NCI-H748 (cell line): ENCODE measurements at regions not wholly inside any gene's neighbourhood (a gene's known extent, or its start where the extent isn't known, plus 50 kb on each side); places are given as distances from the start of the nearest gene placed in this dataset.
"Not testable (repeated sequence)": the region's sequence is repeated elsewhere in the genome, so short reads cannot be mapped to it uniquely, and the experiment has no call there.

ENCODE experiments used
- DNase-seq: peaks from one replicate; lab custom pipeline; 2025; ENCODE audit not compliant: unreplicated experiment; lab: John Stamatoyannopoulos, UW

DNA sequence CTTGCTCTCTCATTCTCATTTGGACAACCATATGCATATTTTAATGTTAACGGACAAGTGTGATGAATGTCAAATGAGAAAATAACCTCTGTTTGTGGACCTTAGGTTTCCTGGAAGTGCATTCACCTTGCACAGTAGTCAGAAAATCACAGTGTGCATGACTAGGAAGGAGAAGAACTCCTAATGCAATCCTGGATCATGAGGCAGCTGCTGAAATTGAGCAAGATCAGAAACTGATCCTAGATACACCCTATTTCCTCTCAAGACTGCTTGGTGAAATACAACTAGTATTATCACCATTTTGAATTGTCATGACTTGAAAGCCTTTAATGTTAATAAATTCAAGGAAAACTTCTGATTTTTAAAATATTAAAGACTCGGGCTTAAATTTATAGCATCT, 1148.9 kb downstream of the STIM2 start:
- no peak for DNase-seq

DNA sequence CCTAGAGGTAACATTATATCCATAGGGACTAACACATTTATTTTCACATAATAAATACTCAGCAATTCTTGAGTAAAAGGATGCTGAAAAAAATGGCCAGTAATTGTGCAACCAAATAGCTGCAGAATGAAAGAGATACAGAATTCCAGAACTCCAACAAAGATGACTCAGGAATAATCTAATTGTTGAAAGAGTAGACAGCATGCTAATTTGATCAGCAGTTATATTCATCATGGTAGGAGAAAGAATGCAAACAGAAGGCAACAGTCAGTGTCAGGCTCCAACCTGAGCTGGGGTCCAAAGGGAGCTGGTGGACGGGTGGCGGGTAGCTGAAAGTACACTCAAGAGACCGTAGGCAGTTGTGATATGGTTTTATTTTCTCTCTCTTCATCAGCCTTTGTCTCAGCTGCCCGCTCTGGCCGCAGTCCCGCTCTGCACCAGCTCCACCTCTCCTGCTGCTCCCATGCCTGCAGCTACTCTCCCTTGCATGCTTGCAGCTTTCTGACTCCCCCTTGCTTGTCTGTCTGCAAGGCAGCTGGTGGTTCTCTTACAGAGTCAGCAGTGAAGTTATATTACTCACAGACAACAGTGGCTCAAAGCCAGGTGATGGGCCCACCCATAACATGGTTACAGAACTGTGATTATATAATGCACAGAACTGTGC, 1150.1 kb downstream of the STIM2 start:
- DNase-seq = no peak

DNA sequence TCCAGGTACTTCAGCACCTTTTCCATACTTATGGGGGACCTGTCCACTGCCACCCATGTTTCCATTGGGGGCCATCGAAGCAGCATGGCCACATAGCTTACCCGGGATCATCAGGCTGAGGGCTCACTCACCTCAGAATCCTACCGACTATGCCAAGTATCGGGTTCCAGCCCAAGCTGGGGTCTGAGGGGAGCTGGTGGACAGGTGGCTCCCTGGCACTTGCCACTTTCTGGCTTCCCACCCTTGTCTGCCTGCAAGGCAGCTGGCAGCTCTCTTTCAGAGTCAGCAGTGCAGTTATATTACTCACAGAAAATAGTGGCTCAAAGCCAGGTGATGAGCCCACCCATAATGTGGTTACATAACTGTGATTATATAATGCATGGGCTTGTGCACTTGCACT, 1153.8 kb downstream of the STIM2 start:
- DNase-seq = peak; percentile 6

DNA sequence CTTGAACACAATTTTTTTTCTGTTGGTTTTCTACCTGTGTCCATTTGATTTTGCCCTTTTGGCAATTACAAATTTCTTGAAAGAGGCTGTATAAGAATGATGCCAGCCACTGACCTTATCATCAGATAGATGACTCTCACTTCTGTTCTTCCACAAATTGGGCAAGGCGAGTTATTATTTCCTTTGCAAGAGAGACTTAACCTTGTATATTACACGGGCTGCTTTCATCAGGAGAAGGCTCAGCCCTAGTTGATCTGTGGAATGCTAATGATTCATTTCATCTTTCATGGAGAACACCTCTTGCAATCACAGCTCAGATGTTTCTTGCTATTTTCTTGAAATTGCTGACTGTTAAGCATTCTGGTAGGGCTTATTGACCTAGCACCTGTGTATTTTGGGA, 1155.4 kb downstream of the STIM2 start:
- no peak for DNase-seq

DNA sequence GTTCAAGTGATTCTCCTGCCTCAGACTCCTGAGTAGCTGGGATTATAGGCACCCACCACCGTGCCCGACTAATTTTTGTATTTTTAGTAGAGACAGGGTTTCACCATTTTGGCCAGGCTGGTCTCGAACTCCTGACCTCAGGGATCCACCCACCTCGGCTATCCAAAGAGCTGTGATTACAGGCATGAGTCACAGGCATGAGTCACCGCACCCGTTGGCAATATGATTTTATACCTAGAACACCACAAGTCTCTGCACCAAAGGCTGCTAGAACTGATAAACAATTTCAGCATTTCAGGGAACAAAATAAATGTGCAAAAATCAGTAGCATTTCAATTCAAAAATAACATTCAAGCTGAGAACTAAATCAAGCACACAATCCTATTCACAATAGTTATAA, 1177.6 kb downstream of the STIM2 start:
- not testable (repeated sequence) for DNase-seq

DNA sequence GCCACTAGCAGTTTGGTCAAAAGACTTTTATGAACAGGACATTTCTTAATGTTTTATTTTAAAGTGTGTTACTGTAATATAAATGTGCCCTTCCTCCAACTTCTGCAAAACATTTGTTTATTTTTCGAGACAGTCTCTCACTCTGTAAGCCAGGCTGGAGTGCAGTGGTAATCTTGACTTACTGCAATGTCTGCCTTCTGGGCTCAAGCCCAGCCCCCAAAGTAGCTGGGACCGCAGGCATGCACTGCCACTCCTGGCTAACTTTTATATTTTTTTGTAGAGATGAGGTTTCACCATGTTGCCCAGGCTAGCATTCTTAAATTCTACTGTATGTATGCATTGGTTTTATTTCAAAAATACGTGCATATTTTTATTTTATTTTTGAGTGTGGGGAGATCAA, 1201.9 kb downstream of the STIM2 start:
- no peak for DNase-seq

DNA sequence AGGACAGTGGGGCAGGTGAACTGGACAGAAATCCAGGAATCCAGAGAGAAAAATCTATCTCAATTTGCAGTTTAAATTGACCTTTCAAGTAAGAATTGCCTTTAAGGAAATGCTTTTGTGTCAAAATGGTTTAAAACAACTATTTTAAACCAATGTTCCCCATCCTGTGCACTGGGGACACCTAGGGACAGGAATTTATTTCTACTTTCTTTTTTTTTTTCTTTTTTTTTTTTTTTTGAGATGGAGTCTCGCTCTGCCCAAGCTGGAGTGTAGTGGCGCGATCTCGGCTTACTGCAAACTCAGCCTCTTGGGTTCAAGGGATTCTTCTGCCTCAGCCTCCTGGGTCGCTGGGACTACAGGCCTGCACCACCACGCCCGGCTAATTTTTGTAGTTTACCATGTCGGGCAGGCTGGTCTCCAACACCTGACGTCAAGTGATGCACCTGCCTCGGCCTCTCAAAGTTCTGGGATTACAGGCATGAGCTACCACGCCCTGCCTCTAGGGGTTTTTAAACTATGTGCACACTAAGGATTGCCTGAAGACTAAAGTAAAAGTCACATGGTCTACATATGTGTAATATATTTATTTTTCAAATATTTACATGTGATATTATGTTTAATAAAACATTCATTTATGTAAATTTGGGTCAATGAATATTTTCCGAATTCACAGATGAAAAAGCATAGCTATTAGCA, 1213.4 kb downstream of the STIM2 start:
- DNase-seq = no peak

DNA sequence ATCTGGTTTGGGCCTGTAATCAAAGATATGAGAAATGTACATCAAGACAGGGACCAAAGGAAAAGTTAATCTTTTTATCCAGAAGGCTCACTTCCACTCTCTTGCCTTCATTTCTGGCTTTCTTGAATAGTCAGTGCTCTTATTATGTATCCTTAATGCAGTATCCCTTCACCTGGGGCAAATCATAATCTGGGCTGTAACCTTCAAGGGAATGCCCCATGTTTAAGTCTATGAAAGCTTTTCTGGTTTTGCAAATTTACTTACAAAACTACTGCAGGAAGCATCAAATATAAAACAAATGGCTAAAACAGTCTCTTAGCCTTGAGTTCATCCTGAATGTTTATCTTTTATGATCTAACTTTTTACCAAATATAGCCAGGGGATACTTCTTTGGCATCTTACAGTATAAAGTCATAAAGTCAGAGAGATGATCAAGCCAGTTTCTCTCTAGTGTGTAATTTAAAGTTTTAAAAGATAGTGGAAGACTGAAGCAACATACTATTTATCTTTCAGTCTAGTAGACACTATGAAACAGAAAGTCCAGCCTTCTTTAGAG, 1214.8 kb downstream of the STIM2 start:
- no peak for DNase-seq

DNA sequence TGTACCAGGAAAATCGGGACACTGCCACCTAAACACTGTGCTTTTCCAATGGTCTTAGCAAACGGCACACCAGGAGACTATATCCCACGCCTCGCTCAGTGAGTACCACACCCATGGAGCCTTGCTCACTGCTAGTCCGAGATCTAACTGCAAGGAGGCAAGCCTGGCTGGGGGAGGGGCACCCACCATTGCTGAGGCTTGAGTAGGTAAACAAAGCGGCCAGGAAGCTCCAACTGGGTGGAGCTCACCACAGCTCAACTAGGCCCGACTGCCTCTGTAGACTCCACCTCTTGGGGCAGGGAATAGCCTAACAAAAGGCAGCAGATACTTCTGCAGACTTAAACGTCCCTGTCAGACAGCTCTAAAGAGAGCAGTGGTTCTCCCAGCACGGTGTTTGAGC, 1216.6 kb downstream of the STIM2 start:
- peak; percentile 3 for DNase-seq

DNA sequence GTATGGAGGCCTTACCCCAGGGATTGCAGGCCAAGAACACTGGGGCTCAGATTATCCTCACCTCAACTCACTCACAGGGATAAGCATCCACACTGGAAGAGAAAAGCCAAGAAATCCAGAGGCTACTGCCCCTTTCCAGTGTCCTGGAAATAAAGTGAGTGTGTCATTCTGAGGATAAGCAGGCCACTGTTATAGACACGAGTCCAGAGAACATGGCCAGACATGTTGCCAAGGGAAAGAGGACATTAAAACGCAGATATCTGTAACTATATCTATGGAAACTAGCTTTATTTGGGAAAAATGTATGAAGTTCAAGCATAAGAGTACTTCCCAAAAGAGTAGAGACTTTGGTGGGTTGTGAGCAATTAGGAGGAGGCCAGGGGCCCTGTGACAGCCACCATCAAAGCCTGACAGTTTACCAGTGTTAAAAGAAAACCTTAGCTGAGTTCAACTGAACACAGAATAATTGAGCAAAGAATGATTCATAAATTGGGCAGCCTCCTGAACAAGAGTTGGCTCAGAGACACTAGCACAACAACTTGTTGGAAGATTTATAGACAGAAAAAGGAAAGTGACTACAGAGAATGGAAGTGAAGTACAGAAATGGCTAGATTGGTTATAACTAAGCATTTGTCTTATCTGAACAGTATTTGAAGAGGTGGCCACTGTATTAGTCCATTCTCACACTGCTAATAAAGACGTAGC, 1222.2 kb downstream of the STIM2 start:
- no peak for DNase-seq

DNA sequence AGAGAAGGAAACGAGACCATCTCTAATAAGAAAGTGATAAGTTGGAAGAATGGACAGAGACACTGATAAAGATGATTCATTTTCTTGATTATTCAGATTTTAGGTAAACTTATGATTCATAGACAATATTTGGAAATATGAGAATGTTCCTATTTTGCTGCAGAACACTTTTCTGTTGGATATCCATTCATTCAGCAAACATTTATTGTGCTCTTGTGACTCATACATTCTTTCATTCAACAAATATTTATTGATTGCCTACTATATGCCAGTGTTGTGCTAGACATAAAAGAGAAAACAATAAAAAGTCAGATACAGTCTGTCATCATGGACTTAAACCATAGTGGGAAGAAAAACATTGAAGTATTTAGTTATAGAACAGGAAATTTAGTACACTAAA, 1232.0 kb downstream of the STIM2 start:
- peak; percentile 25 for DNase-seq

DNA sequence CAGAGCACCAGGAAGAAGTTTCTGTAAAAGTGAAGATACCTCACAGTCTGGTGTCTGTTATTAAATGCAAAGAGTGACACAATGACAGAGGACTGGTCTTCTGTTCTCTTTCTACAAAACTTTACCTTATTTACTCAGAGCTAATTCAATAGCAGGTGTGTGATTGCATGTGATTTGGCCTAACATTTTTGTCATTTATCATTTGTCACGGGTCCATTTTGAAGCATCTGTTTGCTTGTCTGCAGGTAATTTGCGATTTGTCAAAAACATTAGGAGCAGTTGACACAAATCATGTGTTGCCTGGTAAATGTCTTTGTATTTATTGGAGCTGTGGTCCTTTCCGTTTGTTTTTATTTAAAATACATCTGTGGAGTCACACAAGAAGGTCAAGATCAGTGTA, 1232.4 kb downstream of the STIM2 start:
- DNase-seq = peak; percentile 81

DNA sequence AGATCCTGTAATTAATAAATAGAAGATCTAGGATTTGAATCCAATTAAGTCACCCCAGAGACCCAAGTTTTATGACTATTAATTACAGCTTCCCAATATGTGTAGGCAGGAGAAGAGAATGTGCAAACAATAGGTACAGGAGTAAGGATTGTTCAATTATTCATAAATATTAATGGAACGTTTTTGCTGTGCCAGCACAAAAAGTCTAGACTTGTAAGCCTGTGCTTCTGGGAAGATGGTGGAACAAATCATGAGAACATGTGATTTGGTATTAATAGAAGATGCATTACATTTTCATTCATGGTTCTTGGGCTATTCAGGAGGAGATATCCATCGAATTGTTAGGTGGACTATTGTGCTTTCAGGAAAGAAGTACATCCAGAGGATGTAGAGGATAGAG, 1240.9 kb downstream of the STIM2 start:
- no peak for DNase-seq

DNA sequence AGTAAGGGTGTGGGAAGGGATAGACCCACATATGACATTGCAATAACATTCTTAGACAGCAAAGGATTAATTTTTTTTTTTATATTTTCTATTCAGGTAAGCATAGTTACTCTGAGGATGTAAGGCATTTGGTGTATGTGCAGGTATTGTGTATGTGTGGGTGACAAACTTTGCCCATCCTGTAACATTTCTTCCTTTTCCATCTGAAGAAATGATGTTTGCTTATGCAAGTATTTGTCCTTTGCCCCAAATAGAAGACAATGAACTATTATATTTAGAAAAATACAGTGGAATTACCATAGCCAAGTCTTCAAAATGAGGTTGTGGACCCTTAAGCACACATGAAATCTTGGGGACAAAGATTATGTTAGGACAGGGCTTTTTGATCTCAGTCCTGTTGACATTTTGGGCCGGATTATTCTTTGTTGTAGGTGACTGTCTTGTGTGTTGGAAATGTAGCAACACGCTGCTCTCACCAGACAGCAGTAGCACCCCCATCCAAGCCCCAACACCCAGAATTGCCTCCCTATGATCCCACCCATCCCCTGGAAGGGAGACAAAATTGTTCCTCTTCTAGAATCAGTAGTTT, 1244.7 kb downstream of the STIM2 start:
- no peak for DNase-seq

DNA sequence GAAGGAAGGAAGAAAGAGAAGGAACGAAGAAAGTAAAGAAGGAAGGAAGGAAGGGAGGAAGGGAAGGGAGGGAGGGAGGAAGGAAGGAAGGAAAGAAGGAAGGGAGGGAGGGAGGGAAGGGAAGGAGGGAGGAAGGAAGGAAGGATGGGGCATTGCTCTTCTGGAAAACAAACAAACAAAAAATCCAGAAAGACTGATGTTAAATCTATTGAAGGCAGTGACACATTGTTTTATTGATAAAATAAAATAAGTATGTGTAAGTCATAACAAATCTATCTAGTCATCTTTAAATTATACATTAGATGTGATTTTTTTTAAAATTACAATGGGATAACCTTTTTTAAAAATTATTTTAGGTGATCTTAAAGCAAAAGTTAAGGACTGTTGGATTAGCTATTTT, 1245.5 kb downstream of the STIM2 start:
- no peak for DNase-seq

DNA sequence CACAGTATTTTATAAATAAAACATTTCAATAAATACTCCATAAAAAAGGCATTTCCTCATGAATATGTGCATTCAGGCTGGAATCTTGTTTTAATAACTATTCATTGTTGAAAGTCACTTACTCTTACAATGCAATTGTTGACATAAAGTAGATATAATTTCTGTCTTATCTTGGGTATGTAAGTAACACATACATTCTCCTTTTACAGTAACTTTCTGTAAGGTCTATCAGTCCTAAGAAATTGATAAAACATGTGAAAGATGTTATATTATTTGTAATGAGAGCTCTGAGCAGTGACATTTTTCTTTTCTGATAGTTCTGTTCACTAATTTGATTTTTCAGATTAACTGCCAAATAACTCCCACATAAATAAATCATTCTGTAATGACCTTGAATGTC, 1249.2 kb downstream of the STIM2 start:
- no peak for DNase-seq

DNA sequence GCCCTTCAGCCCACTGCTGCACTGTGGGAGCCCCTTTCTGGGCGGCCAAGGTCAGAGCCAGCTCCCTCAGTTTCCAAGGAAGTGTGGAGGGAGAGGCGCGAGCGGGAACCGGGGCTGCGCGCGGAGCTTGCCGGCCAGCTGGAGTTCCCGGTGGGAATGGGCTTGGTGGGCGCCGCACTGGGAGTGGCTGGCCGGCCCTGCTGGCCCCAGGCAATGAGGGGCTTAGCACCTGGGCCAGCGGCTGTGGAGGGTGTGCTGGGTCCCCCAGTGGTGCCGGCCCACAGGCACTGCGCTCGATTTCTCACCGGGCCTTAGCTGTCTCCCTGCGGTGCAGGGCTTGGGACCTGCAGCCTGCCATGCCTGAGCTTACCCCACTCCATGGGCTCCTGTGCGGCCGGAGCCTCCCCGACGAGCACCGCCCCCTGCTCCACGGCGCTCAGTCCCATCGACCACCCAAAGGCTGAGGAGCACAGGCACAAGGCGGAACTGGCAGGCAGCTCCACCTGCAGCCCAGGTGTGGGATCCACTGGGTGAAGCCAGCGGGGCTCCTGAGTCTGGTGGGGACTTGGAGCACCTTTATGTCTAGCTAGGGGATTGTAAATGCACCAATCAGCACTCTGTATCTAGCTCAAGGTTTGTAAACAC, 1252.2 kb downstream of the STIM2 start:
- DNase-seq = not testable (repeated sequence)

DNA sequence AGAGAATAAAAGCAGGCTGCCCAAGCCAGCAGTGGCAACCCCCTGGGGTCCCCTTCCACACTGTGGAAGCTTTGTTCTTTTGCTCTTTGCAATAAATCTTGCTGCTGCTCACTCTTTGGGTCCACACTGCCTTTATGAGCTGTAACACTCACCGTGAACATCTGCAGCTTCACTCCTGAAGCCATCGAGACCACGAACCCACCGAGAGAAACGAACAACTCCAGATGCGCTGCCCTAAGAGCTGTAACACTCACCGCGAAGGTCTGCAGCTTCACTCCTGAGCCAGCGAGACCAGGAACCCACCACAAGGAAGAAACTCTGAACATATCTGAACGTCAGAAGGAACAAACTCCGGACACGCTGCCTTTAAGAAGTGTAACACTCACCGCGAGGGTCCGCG, 1252.9 kb downstream of the STIM2 start:
- DNase-seq = not testable (repeated sequence)

DNA sequence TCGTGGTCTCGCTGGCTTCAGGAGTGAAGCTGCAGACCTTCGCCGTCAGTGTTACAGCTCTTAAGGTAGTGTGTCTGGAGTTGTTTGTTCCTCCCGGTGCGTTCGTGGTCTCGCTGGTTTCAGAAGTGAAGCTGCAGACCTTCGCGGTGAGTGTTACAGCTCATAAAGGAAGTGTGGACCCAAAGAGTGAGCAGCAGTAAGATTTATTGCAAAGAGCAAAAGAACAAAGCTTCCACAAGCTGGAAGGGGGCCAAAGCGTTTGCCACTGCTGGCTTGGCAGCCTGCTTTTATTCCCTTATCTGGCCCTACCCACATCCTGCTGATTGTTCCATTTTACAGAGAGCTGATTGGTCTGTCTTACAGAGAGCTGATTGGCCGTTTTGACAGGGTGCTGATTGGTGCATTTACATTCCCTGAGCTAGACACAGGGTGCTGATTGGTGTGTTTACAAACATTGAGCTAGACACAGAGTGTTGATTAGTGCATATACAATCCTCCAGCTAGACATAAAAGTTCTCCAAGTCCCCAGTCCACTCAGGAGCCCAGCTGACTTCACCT, 1256.0 kb downstream of the STIM2 start:
- not testable (repeated sequence) for DNase-seq

DNA sequence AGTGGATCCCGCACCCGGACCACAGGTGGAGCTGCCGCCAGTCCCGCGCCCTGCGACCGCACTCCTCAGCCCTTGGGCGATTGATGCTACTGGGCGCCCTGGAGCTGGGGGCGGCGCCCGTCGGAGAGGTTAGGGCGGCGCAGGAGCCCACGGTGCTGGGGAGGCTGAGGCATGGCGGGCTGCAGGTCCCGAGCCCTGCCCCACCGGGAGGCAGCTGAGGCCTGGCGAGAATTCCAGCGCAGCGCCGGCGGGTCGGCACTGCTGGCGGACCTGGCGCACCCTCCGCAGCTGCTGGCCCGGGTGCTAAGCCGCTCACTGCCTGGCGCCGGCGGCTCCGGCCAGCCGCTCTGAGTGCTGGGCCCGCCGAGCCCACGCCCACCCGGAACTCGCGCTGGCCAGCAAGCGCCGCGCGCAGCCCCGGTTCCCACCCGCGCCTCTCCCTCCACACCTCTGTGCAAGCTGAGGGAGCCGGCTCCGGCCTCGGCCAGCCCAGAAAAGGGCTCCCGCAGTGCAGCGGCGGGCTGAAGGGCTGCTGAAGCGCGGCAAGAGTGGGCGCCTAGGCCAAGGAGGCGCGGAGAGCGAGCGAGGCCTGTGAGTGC, 1256.5 kb downstream of the STIM2 start:
- no peak for DNase-seq
